CD14-positive monocyte (primary cell): ENCODE measurements at regions not wholly inside any gene's neighbourhood (a gene's known extent, or its start where the extent isn't known, plus 50 kb on each side); places are given as distances from the start of the nearest gene placed in this dataset.

Source experiments
- DNase-seq, 3 donors: peaks; one replicate each; pipeline ENCODE4 v3.0.0-alpha.2; 2011 to 2022
- H2AFZ ChIP-seq: 2 replicates; pipeline ENCODE4 v1.6.0; 2012; ENCODE audit warnings: mild to moderate bottlenecking, low read depth, low read length, inconsistent platforms; ENCODE audit not compliant: insufficient read depth, poor library complexity, severe bottlenecking
- H3K27ac ChIP-seq, 2 donors: 1 replicate in 1 of 2; 2 replicates in 1 of 2; pipeline ENCODE4 v1.5.1; 2012 to 2013; ENCODE audit warnings: low read length in 2 of 2, control low read depth in 1 of 2, inconsistent platforms in 1 of 2, low read depth in 1 of 2, mild to moderate bottlenecking in 1 of 2
- H3K27me3 ChIP-seq, 2 donors: one replicate each; pipeline versions ENCODE4 v1.6.0 to v1.6.1; 2011 to 2013; ENCODE audit warnings: low read length in 2 of 2; ENCODE audit not compliant: control insufficient read depth in 2 of 2, insufficient read depth in 2 of 2
- H3K36me3 ChIP-seq, 2 donors: replicated peaks in 1 of 2; 1 replicate in 1 of 2; 2 replicates in 1 of 2; pipeline versions ENCODE4 v1.5.1 to v1.6.1; 2012 to 2013; ENCODE audit warnings: low read length in 2 of 2, control low read depth in 1 of 2, inconsistent platforms in 1 of 2, mild to moderate bottlenecking in 1 of 2; ENCODE audit not compliant: insufficient read depth in 2 of 2, control insufficient read depth in 1 of 2
- H3K4me1 ChIP-seq, 2 donors: 1 replicate in 1 of 2; 2 replicates in 1 of 2; pipeline versions ENCODE4 v1.5.1 to v1.6.1; 2012 to 2013; ENCODE audit warnings: low read length in 2 of 2, control low read depth in 1 of 2, inconsistent platforms in 1 of 2, mild to moderate bottlenecking in 1 of 2, moderate library complexity in 1 of 2; ENCODE audit not compliant: insufficient read depth in 2 of 2, control insufficient read depth in 1 of 2
- H3K4me2 ChIP-seq: replicated peaks from 2 replicates; pipeline ENCODE3; 2012; ENCODE audit warnings: low read length, moderate library complexity, mild to moderate bottlenecking; ENCODE audit not compliant: poor library complexity, severe bottlenecking; ENCODE audit errors: extremely low read depth
- H3K4me3 ChIP-seq, 3 experiments: fragments of 200-600 bp in 1 of 3; sonication (generic) in 1 of 3; replicated peaks in 1 of 3; 1 replicate in 2 of 3; 2 replicates in 1 of 3; pipeline ENCODE4 v1.5.1; 2011 to 2013; ENCODE audit warnings: low read length in 3 of 3, mild to moderate bottlenecking in 3 of 3, control low read depth in 2 of 3, low read depth in 2 of 3, inconsistent platforms in 1 of 3, moderate library complexity in 1 of 3
- H3K79me2 ChIP-seq: 2 replicates; pipeline ENCODE4 v1.6.0; 2012; ENCODE audit warnings: mild to moderate bottlenecking, control low read depth, inconsistent platforms, low read length, moderate library complexity; ENCODE audit not compliant: insufficient read depth
- H3K9ac ChIP-seq: 2 replicates; pipeline ENCODE4 v1.6.0; 2017; ENCODE audit warnings: low read length, mild to moderate bottlenecking; ENCODE audit not compliant: insufficient read depth, poor library complexity, severe bottlenecking
- H3K9me3 ChIP-seq, 2 donors: replicated peaks in 1 of 2; 1 replicate in 1 of 2; 2 replicates in 1 of 2; pipeline versions ENCODE4 v1.5.1 to v1.6.1; 2012 to 2013; ENCODE audit warnings: low read length in 2 of 2, control low read depth in 1 of 2; ENCODE audit not compliant: control insufficient read depth in 1 of 2, insufficient read depth in 1 of 2
- H4K20me1 ChIP-seq: 2 replicates; pipeline ENCODE4 v1.6.0; 2012; ENCODE audit warnings: mild to moderate bottlenecking, low read length, control low read depth, moderate library complexity; ENCODE audit not compliant: insufficient read depth
- H3K27ac Mint-ChIP-seq, 7 donors: one replicate each; pipeline ENCODE4 v1.8.0; 2020; ENCODE audit warnings: mild to moderate bottlenecking in 7 of 7, mixed read lengths in 7 of 7, moderate library complexity in 6 of 7, inconsistent platforms in 2 of 7
- H3K27me3 Mint-ChIP-seq, 3 donors: one replicate each; pipeline ENCODE4 v1.8.0; 2021 to 2022; ENCODE audit warnings: low read depth in 3 of 3, mild to moderate bottlenecking in 3 of 3, mixed read lengths in 3 of 3, moderate library complexity in 3 of 3, inconsistent platforms in 1 of 3
- H3K36me3 Mint-ChIP-seq, 2 donors: one replicate each; pipeline ENCODE4 v1.8.0; 2020; ENCODE audit warnings: mixed read lengths in 2 of 2, inconsistent platforms in 1 of 2, mild to moderate bottlenecking in 1 of 2
- H3K4me1 Mint-ChIP-seq: one replicate; pipeline ENCODE4 v1.8.0; 2020; ENCODE audit warnings: mild to moderate bottlenecking, mixed read lengths
- H3K4me3 Mint-ChIP-seq, 2 donors: one replicate each; pipeline ENCODE4 v1.8.0; 2020; ENCODE audit warnings: mild to moderate bottlenecking in 2 of 2, mixed read lengths in 2 of 2, moderate library complexity in 1 of 2
- H3K9me3 Mint-ChIP-seq, 7 donors: one replicate each; pipeline ENCODE4 v1.8.0; 2020 to 2022; ENCODE audit warnings: mixed read lengths in 7 of 7, mild to moderate bottlenecking in 6 of 7, moderate library complexity in 6 of 7, inconsistent platforms in 2 of 7
- CTCF ChIP-seq: fragments of 200-600 bp; IDR thresholded peaks from one replicate; pipeline ENCODE4 v1.8.0; 2022; ENCODE audit warnings: antibody characterized with exemption, mild to moderate bottlenecking
- WGBS: methylation state at CpG from one replicate; pipeline ENCODE4 v1.1.5; 2013; ENCODE audit warnings: missing lambda C conversion rate; ENCODE audit not compliant: insufficient coverage; 5-methylcytosine and 5-hydroxymethylcytosine counted together
- intact Hi-C, 2 donors: fragments of 100-400 bp; cut with micrococcal nuclease; formaldehyde crosslinking; loops; one replicate each; pipeline versions ENCODE4 v1.15.0 to v1.15.1; 2023

- WGBS = no CpG with 5 or more reads among the region's 3 CpGs
- Mint-ChIP-seq H3K9me3 (peaks cover 0 to 4% (median 0%) of the 10 kb centered on the region in 7 donors), H3K4me1 (no peaks in the 10 kb centered on the region), H3K4me3 (no peak overlapping the region), H3K36me3 (no peaks in the 10 kb centered on the region), H3K27ac (no peak overlapping the region), H3K27me3 (peaks cover 0 to 3% (median 0%) of the 10 kb centered on the region in 3 donors)
- Histone ChIP-seq H3K4me3 (no peak overlapping the region), H3K4me2 (no peak overlapping the region), H3K27me3 (no peaks in the 10 kb centered on the region), H3K9me3 (no peaks in the 10 kb centered on the region), H3K36me3 (no peaks in the 10 kb centered on the region), H4K20me1 (no peaks in the 10 kb centered on the region), H3K4me1 (no peaks in the 10 kb centered on the region), H3K9ac (no peak overlapping the region), H3K27ac (no peak overlapping the region), H3K79me2 (no peaks in the 10 kb centered on the region), H2AFZ (no peak overlapping the region)
- intact Hi-C loops = no loop called here
- no peak for DNase-seq
- TF ChIP-seq CTCF = no peak
These were observed 304.5 kb downstream of the GALC start for GRCh38 chr14:87688524-87688923.

- H3K27me3 ChIP-seq = no peaks in the 10 kb centered on the region
- Mint-ChIP-seq H3K27me3 (peaks cover 0 to 3% (median 0%) of the 10 kb centered on the region in 3 donors), H3K36me3 (no peaks in the 10 kb centered on the region), H3K9me3 (peaks cover 0 to 5% (median 2%) of the 10 kb centered on the region in 7 donors), H3K4me1 (no peaks in the 10 kb centered on the region), H3K27ac (no peak overlapping the region), H3K4me3 (no peak overlapping the region)
- no peak for DNase-seq
- H3K36me3 ChIP-seq = no peaks in the 10 kb centered on the region
- no peak overlapping the region for H2AFZ ChIP-seq
- no peaks in the 10 kb centered on the region for H3K9me3 ChIP-seq
- intact Hi-C loops = no loop called here
- no peaks in the 10 kb centered on the region for H3K4me1 ChIP-seq
- H4K20me1 ChIP-seq = no peaks in the 10 kb centered on the region
- H3K79me2 ChIP-seq = no peaks in the 10 kb centered on the region
- TF ChIP-seq CTCF = no peak
- WGBS = 91% methylated on average over 4 of the region's 7 CpGs
- no peak overlapping the region for H3K27ac ChIP-seq
- no peak overlapping the region for H3K4me2 ChIP-seq
- H3K4me3 ChIP-seq = no peak overlapping the region
- no peak overlapping the region for H3K9ac ChIP-seq
These were observed 305.6 kb downstream of the GALC start for GRCh38 chr14:87687420-87687819.
